SK-N-SH treated with all-trans-retinoic acid at 6 μM for 48 hours (cell line): ENCODE measurements at regions not wholly inside any gene's neighbourhood (a gene's known extent, or its start where the extent isn't known, plus 50 kb on each side); places are given as distances from the start of the nearest gene placed in this dataset.

ENCODE experiments used
- ATAC-seq: fragments of 200-7000 bp; cut with Tn5 transposase; 3 replicates; pipeline ENCODE4 v1.9.1; 2020; ENCODE audit warnings: mild to moderate bottlenecking, moderate library complexity
- ARNTL ChIP-seq: fragments of 450-650 bp; formaldehyde crosslinking; IDR thresholded peaks from 2 replicates; pipeline ENCODE4 v1.5.0; 2020; ENCODE audit warnings: low read depth, mild to moderate bottlenecking, moderate library complexity, borderline replicate concordance
- BACH2 ChIP-seq: fragments of 250-450 bp; sonication (Bioruptor Pico); IDR thresholded peaks from 2 replicates; pipeline ENCODE4 v1.9.0; 2021; ENCODE audit warnings: mild to moderate bottlenecking, borderline replicate concordance
- CREB5 ChIP-seq: fragments of 250-450 bp; sonication (Bioruptor Pico); IDR thresholded peaks from 2 replicates; pipeline ENCODE4 v1.5.1; 2020; ENCODE audit warnings: low read depth, mild to moderate bottlenecking, moderate library complexity
- CSDC2 ChIP-seq: fragments of 250-450 bp; sonication (Bioruptor Pico); IDR thresholded peaks from 2 replicates; pipeline ENCODE4 v1.5.0; 2020; ENCODE audit warnings: mild to moderate bottlenecking, moderate library complexity
- CSRNP3 ChIP-seq: fragments of 250-450 bp; sonication (Bioruptor Pico); IDR thresholded peaks from 2 replicates; pipeline ENCODE4 v1.5.1; 2021; ENCODE audit warnings: mild to moderate bottlenecking, moderate library complexity
- ESRRG ChIP-seq: fragments of 250-450 bp; sonication (Bioruptor Pico); IDR thresholded peaks from 2 replicates; pipeline ENCODE4 v1.6.1; 2021; ENCODE audit warnings: mild to moderate bottlenecking
- GLIS3 ChIP-seq: fragments of 250-450 bp; sonication (Bioruptor Pico); IDR thresholded peaks from 2 replicates; pipeline ENCODE4 v1.5.0; 2020; ENCODE audit warnings: mild to moderate bottlenecking, moderate library complexity
- ISL1 ChIP-seq: fragments of 250-450 bp; sonication (Bioruptor Pico); IDR thresholded peaks from 2 replicates; pipeline ENCODE4 v2.1.2; 2022; ENCODE audit warnings: mild to moderate bottlenecking, moderate library complexity
- OSR1 ChIP-seq: fragments of 250-450 bp; sonication (Bioruptor Pico); IDR thresholded peaks from 2 replicates; pipeline ENCODE4 v1.8.0; 2022; ENCODE audit warnings: moderate library complexity, mild to moderate bottlenecking, inconsistent platforms
- PPARA ChIP-seq: fragments of 250-450 bp; sonication (Bioruptor Pico); IDR thresholded peaks from 2 replicates; pipeline ENCODE4 v1.5.0; 2020; ENCODE audit warnings: mild to moderate bottlenecking, borderline replicate concordance
- RARB ChIP-seq: fragments of 250-450 bp; sonication (Bioruptor Pico); IDR thresholded peaks from 2 replicates; pipeline ENCODE4 v1.8.0; 2021; ENCODE audit warnings: mild to moderate bottlenecking, moderate library complexity
- SNAI2 ChIP-seq: fragments of 250-450 bp; sonication (Bioruptor Pico); IDR thresholded peaks from 2 replicates; pipeline ENCODE4 v1.5.0; 2020; ENCODE audit warnings: mild to moderate bottlenecking, moderate library complexity
- TCF4 ChIP-seq: fragments of 250-450 bp; sonication (Bioruptor Pico); IDR thresholded peaks from 2 replicates; pipeline ENCODE4 v1.8.0; 2021; ENCODE audit warnings: mild to moderate bottlenecking, moderate library complexity, borderline replicate concordance
- TOX ChIP-seq: fragments of 250-450 bp; sonication (Bioruptor Pico); IDR thresholded peaks from 2 replicates; pipeline ENCODE4 v1.8.0; 2021; ENCODE audit warnings: mild to moderate bottlenecking, moderate library complexity, borderline replicate concordance
- ZC3H10 ChIP-seq: fragments of 250-450 bp; sonication (Bioruptor Pico); IDR thresholded peaks from 2 replicates; pipeline ENCODE4 v1.5.1; 2021; ENCODE audit warnings: mild to moderate bottlenecking, moderate library complexity
- ZFP3 ChIP-seq: fragments of 250-450 bp; sonication (Bioruptor Pico); IDR thresholded peaks from 2 replicates; pipeline ENCODE4 v1.5.0; 2020; ENCODE audit warnings: mild to moderate bottlenecking, moderate library complexity
- ZFP30 ChIP-seq: fragments of 450-650 bp; formaldehyde crosslinking; IDR thresholded peaks from 2 replicates; pipeline ENCODE4 v1.5.0; 2022; ENCODE audit warnings: mild to moderate bottlenecking, moderate library complexity
- ZNF565 ChIP-seq: fragments of 450-650 bp; formaldehyde crosslinking; conservative IDR thresholded peaks from 2 replicates; pipeline ENCODE4 v1.5.0; 2020; ENCODE audit warnings: low read depth, mild to moderate bottlenecking, moderate library complexity
- ZNF70 ChIP-seq: fragments of 450-650 bp; formaldehyde crosslinking; IDR thresholded peaks from 2 replicates; pipeline ENCODE4 v1.5.0; 2020; ENCODE audit warnings: mild to moderate bottlenecking, moderate library complexity
- ZNF8 ChIP-seq: fragments of 450-650 bp; formaldehyde crosslinking; IDR thresholded peaks from 2 replicates; pipeline ENCODE4 v1.5.0; 2020; ENCODE audit warnings: mild to moderate bottlenecking, moderate library complexity
- TF ChIP-seq, protein P1 (sequence below): fragments of 250-450 bp; sonication (Bioruptor Pico); IDR thresholded peaks from 2 replicates; pipeline ENCODE4 v1.8.0; 2021; ENCODE audit warnings: low read depth, mild to moderate bottlenecking, moderate library complexity, borderline replicate concordance
- TF ChIP-seq, protein P2 (sequence below): fragments of 250-450 bp; sonication (Bioruptor Pico); IDR thresholded peaks from 2 replicates; pipeline ENCODE4 v1.5.0; 2020; ENCODE audit warnings: mild to moderate bottlenecking, moderate library complexity

DNA sequence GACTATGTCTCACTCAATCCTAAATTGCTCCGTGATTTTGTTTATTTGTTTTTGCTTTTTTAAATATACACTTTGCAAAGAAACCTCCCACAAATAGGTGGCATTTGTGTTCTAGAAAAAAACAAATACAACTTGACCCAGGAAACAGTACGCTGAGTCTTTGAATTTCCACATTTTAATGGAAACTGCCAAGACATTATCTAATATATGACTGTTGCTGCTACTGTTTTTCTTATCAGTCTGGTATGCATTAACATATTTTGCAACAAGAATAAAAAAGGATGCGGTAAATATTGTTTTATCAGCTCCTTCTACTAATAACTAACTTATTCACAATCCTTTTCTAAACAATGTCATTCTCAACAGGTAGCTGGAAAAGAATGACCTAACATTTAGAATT is 187.4 kb downstream of the LRIG3 start:
- ATAC-seq: no peak
- TF ChIP-seq ZNF70 (CRISPR knock-in tag) (no peak), TOX (CRISPR knock-in tag) (no peak), ZNF565 (CRISPR knock-in tag) (no peak)
- TF ChIP-seq, protein P1, sequence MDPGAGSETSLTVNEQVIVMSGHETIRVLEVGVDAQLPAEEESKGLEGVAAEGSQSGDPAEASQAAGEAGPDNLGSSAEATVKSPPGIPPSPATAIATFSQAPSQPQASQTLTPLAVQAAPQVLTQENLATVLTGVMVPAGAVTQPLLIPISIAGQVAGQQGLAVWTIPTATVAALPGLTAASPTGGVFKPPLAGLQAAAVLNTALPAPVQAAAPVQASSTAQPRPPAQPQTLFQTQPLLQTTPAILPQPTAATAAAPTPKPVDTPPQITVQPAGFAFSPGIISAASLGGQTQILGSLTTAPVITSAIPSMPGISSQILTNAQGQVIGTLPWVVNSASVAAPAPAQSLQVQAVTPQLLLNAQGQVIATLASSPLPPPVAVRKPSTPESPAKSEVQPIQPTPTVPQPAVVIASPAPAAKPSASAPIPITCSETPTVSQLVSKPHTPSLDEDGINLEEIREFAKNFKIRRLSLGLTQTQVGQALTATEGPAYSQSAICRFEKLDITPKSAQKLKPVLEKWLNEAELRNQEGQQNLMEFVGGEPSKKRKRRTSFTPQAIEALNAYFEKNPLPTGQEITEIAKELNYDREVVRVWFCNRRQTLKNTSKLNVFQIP (CRISPR knock-in tag): no peak

DNA sequence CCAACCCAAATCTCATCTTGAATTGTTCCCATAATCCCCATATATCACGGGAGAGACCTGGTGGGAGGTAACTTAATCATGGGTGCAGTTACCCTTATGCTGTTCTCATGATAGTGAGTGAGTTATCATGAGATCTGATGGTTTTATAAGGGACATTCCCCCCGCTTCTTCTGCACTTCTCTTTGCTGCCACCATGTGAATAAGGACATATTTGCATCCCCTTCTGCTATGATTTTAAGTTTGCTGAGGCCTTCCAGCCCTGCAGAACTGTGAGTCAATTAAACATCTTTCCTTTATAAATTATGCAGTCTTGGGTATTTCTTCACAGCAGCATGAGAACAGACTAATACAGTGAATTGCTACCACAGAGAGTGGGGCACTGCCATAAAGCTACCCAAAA is 179.1 kb downstream of the LRIG3 start:
- no peak for ATAC-seq
- no peak for TF ChIP-seq ZFP30 (CRISPR knock-in tag)
- TF ChIP-seq TCF4 (CRISPR knock-in tag): no peak
- TF ChIP-seq TOX (CRISPR knock-in tag): no peak
- TF ChIP-seq BACH2: no peak
- TF ChIP-seq OSR1 (CRISPR knock-in tag): no peak
- no peak for TF ChIP-seq ESRRG (CRISPR knock-in tag)

DNA sequence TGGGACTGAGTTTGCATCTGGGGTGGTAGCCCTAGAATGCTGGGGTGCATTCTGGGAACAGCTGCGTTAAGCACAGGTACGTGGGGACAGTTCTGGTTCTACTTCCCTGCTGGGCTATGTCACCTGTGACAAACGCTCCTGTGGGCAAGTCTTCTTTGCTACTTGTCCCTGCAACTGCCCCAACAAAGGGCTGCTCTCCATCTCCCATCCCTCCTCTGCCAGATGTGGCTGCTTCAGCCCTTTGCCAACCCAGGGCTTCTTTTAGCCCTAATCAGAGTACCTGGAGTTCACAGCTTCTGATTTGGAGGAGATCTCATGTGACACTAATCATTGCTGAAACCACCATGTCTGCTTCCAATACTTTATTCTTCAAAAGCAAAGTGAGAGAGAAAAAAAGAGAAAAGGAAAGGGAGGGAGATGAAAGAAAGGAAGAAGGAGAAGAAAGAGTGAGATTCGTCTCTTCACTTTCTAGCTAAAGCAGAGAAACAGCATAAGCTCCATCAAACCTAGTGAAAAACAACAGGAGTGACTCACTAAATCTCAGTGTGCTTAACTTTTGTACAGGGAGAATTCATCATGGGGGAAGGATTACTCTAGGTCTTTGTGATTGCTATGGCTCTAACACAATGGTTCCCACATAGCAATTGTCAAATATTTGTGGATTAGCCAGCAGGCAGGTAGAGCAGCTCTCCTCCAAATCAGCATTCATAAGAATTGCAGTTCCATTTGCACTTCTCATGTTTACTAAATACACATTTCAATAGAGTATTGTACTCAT is 174.8 kb downstream of the LRIG3 start:
- TF ChIP-seq ZNF8 (CRISPR knock-in tag) (no peak), BACH2 (no peak), CSRNP3 (no peak), ARNTL (CRISPR knock-in tag) (no peak), ZC3H10 (CRISPR knock-in tag) (no peak), TCF4 (CRISPR knock-in tag) (no peak), ZNF565 (CRISPR knock-in tag) (no peak), CREB5 (CRISPR knock-in tag) (no peak), ISL1 (no peak), ZFP3 (CRISPR knock-in tag) (no peak), TOX (CRISPR knock-in tag) (no peak), ZFP30 (CRISPR knock-in tag) (no peak), SNAI2 (CRISPR knock-in tag) (no peak), RARB (CRISPR knock-in tag) (no peak), ESRRG (CRISPR knock-in tag) (no peak)
- TF ChIP-seq, protein P1 (CRISPR knock-in tag): no peak
- ATAC-seq: no peak

DNA sequence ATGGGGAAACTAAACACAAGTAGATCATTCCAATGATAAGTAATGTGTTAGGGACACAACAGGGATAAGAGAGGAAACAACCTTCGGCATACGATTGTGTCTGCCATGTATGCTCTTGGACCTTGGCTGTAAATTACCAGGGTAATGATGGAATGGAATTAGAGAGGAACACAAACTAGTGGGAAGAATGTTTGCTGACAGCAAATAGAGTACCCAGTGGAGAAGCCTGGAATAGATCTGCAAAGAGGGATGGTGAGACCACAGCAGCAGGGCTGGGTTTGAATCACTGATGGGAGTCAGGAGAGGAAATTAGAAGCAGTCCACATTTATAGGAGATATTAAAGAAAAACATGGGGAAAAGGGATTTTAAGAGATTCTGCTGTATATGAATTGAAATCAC is 172.8 kb downstream of the LRIG3 start:
- no peak for ATAC-seq
- no peak for TF ChIP-seq TOX (CRISPR knock-in tag)
- TF ChIP-seq ARNTL (CRISPR knock-in tag): no peak
- no peak for TF ChIP-seq CSRNP3
- no peak for TF ChIP-seq GLIS3 (CRISPR knock-in tag)
- TF ChIP-seq PPARA (CRISPR knock-in tag): no peak
- no peak for TF ChIP-seq ZFP3 (CRISPR knock-in tag)
- TF ChIP-seq ZFP30 (CRISPR knock-in tag): no peak
- TF ChIP-seq, protein P2, sequence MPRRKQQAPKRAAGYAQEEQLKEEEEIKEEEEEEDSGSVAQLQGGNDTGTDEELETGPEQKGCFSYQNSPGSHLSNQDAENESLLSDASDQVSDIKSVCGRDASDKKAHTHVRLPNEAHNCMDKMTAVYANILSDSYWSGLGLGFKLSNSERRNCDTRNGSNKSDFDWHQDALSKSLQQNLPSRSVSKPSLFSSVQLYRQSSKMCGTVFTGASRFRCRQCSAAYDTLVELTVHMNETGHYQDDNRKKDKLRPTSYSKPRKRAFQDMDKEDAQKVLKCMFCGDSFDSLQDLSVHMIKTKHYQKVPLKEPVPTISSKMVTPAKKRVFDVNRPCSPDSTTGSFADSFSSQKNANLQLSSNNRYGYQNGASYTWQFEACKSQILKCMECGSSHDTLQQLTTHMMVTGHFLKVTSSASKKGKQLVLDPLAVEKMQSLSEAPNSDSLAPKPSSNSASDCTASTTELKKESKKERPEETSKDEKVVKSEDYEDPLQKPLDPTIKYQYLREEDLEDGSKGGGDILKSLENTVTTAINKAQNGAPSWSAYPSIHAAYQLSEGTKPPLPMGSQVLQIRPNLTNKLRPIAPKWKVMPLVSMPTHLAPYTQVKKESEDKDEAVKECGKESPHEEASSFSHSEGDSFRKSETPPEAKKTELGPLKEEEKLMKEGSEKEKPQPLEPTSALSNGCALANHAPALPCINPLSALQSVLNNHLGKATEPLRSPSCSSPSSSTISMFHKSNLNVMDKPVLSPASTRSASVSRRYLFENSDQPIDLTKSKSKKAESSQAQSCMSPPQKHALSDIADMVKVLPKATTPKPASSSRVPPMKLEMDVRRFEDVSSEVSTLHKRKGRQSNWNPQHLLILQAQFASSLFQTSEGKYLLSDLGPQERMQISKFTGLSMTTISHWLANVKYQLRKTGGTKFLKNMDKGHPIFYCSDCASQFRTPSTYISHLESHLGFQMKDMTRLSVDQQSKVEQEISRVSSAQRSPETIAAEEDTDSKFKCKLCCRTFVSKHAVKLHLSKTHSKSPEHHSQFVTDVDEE (CRISPR knock-in tag): no peak
- TF ChIP-seq CSDC2 (CRISPR knock-in tag): no peak
- TF ChIP-seq ZNF565 (CRISPR knock-in tag): no peak
- no peak for TF ChIP-seq TCF4 (CRISPR knock-in tag)
- TF ChIP-seq ZNF8 (CRISPR knock-in tag): no peak
- no peak for TF ChIP-seq SNAI2 (CRISPR knock-in tag)
- no peak for TF ChIP-seq OSR1 (CRISPR knock-in tag)
- TF ChIP-seq, protein P1 (CRISPR knock-in tag): no peak
